T-helper 22 cell (primary cell): ENCODE measurements at regions not wholly inside any gene's neighbourhood (a gene's known extent, or its start where the extent isn't known, plus 50 kb on each side); places are given as distances from the start of the nearest gene placed in this dataset.
"Not testable (repeated sequence)": the region's sequence is repeated elsewhere in the genome, so short reads cannot be mapped to it uniquely, and the experiment has no call there.

Experiments
- DNase-seq: peaks from one replicate; pipeline ENCODE4 v3.0.0-alpha.2; 2020; ENCODE audit warnings: low read depth

GRCh38 chr12:89856431-89856830 is 147.8 kb upstream of the ATP2B1 start:
- no peak for DNase-seq

DNA sequence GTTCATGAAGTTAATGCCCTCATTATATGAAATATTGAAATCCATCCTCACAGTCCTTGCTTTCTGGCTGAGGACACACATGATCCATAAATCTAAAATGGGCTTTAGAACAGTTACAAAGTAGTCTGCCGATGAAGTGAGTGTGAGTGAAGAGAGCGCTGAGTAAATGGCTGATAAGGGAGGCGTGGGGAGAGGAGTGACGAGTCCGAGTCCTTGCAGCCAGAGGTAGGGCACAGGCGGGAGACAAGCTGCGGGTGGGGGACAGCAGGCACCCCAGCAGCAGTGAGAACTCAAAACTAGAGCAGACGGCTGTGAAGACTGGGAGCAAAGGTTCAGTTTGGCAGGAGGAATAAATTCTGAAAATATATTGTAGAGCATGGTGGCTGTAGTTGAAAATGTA is 140.1 kb upstream of the ATP2B1 start:
- DNase-seq = no peak

GRCh38 chr12:89846473-89847055 is 137.9 kb upstream of the ATP2B1 start:
- no peak for DNase-seq

DNA sequence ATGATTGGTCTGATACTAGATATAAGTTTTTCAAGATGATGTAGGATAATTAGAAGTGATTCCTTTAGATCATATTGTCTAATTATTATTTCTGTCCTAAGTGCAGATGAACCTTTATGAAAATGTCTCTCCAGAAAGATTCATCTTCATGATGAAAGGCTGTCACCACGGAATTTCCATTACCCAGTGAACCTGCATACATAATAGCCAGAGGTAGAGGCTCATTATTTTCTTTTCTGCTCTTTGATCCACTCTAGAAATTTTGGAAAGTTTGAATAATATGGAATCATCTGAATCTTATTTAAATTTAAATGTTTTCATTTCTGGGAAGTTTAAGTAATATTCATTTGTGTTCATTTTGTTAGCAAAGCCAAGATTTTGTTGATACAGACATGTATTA is 137.1 kb upstream of the ATP2B1 start:
- no peak for DNase-seq

- DNase-seq = no peak
Observed at GRCh38 chr12:89845366-89845765, 136.7 kb upstream of the ATP2B1 start.

DNA sequence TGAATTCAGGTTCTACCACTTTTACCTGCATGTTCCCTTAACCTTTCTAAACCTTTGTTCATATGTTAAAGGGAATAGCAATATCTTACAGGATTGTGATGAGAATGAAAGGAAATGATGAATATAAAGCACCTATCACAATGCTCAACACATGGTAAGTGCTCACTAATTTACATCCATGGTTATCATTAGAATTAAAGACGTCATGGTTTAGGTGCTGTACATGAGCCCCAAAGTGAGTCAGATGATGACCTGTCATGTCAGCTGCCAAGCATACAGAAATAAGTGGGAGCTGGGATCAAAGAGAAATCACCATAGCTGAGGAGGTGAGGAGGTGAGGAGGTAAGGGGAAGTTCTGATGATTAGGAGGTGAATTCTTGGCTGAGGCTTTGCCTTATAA is 135.9 kb upstream of the ATP2B1 start:
- no peak for DNase-seq

DNA sequence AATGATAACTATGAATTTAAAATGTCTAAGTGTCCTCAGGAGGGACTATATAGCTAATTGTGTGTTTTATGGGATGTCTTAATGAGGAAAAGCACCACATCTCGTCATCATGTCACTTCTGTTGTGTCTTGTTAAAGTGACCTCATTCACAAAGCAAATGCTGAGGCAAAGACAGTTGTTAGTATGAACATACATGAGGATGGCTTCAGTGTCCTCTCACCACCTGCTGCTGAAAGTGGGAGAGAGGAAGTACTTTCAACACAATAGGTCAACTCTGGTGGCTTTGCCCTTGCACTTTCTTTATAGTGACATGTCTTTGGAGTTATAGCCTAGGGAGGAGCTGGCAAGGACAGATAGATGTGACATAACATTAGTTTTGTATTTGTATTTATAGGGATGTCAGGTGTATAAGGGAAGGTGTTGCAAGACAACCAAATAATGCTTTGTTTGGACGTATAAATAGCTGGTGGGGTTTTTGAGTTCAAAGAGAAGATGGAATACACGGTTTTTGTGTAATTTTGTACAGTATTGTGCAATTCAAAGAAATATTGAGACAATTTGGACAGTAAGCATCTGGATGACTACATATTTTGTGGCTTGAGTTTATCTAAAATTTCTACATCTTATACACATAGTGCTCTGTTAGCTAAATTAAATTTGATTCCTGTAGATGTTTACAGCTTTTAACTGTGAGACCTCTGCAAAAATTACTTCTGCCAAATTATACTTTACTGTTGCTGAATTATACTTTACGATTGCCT is 131.7 kb upstream of the ATP2B1 start:
- no peak for DNase-seq

- DNase-seq = no peak
Observed at GRCh38 chr12:89839444-89839843, 130.8 kb upstream of the ATP2B1 start.

DNA sequence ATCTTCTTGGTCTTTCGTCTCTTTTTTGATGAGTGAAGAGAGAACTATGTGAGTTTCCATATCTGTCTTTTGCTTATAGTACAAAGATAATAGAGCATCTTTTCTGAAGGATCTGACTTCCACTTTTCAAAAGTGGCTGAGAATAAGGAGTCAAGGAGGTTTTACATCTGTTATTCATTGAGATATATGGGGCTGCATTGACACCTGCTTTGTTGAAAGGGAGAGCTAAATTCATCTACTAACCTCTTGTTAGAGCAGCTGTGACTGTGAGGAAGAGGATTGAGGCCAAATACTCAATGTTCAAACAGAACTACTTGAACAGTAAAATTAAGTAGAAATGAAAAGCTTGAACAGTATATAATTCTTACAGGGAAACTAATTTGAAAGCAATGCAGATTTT is 130.2 kb upstream of the ATP2B1 start:
- DNase-seq = no peak

GRCh38 chr12:89836026-89836425 is 127.4 kb upstream of the ATP2B1 start:
- DNase-seq = no peak

DNA sequence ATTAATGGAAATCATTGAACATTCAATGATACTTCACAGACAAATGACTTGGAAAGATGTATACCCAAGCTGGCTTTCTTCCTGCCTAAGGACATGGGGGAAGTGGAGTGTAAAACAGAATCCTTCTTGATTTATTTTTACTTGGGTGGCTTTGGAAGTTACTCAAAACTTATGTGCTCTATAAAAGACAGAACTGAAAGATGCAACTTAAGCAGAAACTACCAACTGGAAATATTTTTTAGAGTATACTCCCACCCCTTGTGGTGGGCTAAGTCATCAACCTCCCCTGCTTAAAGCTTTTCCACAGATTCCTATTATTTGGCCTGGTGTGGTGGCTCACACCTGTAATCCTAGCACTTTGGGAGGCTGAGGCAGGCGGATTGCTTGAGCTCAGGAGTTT is 126.0 kb upstream of the ATP2B1 start:
- DNase-seq = no peak

DNA sequence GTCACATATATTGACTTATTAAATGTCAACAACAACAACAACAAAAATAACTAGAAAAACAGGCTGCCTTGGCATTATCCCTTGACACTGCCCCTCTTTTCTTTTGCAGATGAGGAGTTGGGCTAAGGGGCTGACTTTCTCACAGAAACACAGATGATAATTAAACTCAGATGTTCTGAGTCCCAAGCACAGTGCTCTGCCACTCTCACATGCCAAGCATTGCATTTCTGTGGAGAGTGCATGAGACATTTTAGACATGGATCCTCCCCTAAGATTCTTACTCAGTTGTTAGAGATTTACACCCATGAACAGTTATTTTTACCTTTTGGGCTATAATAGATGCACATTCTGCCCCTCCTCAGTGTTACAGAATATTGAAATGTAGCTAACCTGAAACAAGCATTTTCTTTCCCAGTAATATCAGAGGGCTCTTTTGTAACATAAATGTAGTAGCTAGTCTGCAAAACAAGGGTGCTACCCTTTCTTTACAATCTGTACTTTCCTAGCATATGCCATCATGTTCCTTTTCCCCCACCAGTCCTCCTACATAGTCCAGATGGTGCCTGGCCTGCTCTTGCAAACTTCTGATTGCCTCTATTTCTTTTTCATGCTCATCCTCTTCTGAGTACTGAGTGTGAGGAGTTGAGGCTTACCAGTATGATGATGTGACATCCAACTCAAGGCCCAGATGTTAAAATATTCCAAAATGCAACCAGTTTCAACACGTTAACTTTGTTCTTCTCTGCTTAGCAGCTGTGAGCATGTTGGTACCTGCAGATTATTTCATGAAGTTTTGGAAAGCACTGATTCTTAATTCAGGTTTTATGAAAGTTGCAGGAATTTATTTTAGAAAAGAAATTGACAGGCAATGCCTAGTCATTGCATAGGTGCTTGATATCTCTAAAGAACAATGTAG is 125.0 kb upstream of the ATP2B1 start:
- DNase-seq = no peak

DNA sequence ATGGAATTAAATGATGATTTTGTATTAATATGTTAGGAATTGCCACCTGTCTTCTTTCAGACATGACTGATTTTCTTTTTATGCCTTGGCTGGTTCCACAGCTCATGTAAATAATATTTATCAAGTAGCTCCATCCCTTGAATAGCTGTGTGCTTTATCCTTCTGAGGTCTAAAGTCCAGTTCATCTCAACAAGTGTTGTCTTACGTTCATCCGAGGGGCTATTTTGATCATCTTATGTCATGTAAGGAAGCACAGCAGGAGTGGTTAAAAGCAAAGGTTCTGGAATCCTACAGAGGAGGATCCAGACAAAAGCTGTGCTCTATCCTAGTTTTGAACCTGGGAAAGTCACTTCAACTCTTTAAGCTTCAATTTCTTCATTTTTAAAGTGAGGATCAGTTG is 123.7 kb upstream of the ATP2B1 start:
- DNase-seq = no peak

GRCh38 chr12:89831310-89832095 is 122.9 kb upstream of the ATP2B1 start:
- no peak for DNase-seq

DNA sequence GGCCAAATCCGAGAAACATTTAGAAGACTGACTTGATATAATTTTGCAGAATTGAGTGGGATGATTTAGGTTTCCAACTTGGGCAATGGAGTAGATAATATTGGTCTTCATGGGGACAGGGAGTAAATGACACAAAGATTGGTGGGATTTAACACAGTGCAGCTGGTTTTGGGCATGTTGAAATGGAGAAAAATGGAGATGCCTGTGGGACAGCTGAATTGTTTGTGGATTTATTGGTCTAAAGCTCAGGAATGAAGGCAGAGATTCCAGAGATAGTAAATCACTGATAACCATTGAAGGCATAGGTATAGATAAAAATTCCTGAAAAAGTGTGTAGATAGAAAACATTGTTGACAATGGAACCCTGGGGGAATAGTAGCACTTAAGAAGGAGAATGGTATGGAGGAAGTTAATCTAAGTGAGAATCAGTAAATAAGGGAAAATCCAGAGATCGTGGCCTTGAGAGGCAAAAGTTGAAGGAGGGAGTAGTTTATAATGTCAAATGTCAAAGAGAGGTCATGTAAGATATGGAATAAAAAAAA is 120.9 kb upstream of the ATP2B1 start:
- no peak for DNase-seq

GRCh38 chr12:89828575-89828974 is 119.9 kb upstream of the ATP2B1 start:
- no peak for DNase-seq

DNA sequence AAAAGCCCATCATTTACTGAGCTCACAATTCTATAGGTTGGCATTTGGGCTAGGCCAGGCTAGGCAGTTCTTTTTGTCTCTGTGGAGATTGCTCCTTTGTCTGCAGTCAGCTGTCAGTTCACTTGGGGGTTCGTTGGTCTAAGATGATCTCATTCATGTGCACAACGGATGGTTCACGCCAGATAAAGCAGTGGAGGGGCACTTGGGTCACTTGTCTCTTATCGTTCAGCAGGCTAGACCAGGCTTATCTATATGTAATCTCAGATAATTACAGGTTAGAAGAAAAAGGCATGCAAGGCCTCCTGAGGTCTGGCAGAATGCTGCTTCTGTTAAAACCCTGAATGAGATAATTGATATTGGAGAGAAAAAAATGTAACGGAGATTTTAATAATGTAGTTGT is 119.0 kb upstream of the ATP2B1 start:
- no peak for DNase-seq

DNA sequence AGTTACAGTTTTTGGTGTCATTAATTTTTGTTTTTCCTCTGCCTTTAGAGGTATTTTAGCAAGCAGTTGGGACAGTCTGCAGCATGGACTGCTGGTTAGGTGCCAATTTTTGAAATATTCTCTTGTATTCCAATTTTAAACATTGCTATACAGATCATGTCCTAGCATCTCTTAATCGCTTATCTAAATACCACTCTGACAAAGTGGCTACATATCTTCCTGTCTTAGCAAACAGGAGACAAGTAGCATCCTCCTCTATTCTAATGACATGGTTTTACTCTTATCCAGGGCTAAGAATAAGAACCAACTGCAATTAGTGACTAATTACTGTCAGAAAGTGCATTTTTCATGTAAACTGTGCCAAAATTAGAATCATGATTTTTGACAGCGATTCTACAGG is 117.8 kb upstream of the ATP2B1 start:
- DNase-seq = no peak

- DNase-seq = peak; percentile 1
Observed at GRCh38 chr12:89825591-89826449, 117.2 kb upstream of the ATP2B1 start.

- DNase-seq = no peak
Observed at GRCh38 chr12:89824822-89825221, 116.2 kb upstream of the ATP2B1 start.

DNA sequence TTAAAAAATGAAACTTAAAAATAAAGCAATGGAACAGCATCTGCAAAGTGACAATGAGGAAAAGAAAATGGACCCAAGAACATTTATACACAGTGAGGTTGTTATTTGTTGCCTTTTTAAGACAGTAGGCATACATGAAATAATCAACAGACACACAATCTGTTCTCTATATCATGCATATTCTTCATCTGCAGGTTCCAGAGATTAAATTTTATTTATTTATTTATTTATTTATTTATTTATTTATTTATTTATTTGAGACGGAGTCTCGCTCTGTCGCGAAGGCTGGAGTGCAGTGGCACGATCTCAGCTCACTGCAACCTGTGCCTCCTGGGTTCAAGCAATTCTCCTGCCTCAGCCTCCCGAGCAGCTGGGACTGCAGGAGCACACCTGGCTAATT is 114.4 kb upstream of the ATP2B1 start:
- DNase-seq = not testable (repeated sequence)
